ES-I3 (cell line): ENCODE measurements at regions not wholly inside any gene's neighbourhood (a gene's known extent, or its start where the extent isn't known, plus 50 kb on each side); places are given as distances from the start of the nearest gene placed in this dataset.

Source experiments
- H3K36me3 ChIP-seq: 2 replicates; pipeline ENCODE4 v1.6.1; 2013; ENCODE audit warnings: mild to moderate bottlenecking, low read length, control low read depth, moderate library complexity; ENCODE audit not compliant: insufficient read depth
- H3K4me1 ChIP-seq: 2 replicates; pipeline ENCODE4 v1.6.1; 2013; ENCODE audit warnings: mild to moderate bottlenecking, control low read depth, low read length; ENCODE audit not compliant: insufficient read depth
- H3K9ac ChIP-seq: 2 replicates; pipeline ENCODE4 v1.6.1; 2013; ENCODE audit warnings: low read depth, mild to moderate bottlenecking, low read length, moderate library complexity
- H3K9me3 ChIP-seq: 2 replicates; pipeline ENCODE4 v1.6.1; 2013; ENCODE audit warnings: mild to moderate bottlenecking, low read length, moderate library complexity; ENCODE audit not compliant: control insufficient read depth, insufficient read depth

DNA sequence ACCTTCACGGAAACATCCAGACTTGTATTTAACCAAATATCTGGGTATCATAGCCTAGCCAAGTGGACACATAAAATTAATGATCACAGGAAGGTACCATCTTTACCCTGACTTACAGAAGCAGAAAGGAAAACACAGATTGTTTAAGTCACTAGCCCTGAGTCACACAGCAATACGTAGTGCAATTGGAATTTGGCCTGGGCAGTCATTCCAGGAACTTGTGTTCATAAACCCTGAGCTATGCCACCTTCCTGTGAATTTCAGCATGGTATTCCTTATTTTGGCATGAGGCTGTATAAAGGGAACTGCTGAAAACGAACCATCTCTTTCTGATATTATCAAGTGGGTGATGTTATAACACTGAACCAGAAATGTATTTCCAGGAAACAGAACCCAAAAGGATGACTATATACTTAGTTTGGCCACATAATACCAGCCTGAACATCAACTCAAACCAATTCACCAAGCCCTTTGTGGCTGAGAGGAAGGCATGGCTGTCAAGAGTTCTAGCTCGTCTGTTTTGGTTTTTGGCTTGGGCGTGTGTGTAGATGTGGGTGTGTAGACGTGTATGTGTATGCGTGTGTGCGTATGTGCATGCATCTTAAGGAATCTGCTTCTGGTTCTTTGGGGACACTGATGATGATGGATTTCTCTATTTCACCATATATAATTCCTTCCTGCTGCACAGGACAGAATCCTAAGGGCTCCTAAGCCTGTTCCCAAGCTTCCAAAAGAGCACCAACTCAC, 533.4 kb upstream of the ID2 start:
- H3K36me3 ChIP-seq: no peaks in the 10 kb centered on the region
- H3K4me1 ChIP-seq: no peaks in the 10 kb centered on the region
- H3K9me3 ChIP-seq: no peaks in the 10 kb centered on the region
- H3K9ac ChIP-seq: no peak overlapping the region

DNA sequence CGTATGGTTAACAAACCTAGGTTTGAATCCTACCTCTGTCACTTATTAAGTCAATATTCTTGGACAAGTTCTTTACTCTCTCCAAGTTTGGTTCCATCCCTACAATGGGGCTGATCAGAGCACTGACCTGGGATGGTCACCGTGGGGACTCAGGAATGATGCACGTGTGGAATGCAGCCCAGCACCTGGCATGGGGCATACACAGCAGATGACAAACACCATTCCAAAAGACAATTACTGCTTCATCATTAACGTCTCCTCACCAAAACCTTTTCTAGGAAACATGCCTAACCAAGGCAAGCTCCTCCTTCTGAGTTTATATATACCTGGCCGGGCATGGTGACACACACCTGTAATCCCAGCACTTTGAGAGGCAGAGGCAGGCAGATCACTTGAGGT, 532.9 kb upstream of the ID2 start:
- no peaks in the 10 kb centered on the region for H3K4me1 ChIP-seq
- H3K9me3 ChIP-seq: no peaks in the 10 kb centered on the region
- no peak overlapping the region for H3K9ac ChIP-seq
- no peaks in the 10 kb centered on the region for H3K36me3 ChIP-seq

DNA sequence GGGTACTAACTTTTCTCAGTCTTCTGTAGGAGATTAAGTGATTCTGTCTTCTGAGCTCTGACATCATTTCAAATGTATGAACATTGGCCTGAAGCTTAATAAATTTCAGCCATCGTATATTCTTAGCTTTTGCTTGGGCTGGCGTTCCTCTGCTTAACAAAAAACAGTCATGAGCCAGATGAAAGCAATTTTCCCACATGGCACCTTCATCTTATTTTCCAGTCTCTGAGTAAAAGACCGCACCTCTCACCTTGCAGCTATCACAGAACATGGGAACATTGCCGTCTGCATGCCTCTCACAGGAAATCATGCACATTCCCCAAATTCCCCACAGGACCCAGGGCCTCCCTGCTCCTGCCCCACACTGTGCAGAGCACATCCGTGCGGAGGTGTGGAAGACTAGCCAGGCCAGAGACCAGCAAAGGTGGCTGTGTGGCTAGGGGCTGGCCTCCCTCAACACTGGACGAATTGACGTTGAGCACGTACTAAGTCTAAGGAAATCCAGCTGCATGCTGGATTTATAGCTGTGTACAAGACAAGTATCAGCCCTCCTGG, 531.8 kb upstream of the ID2 start:
- no peaks in the 10 kb centered on the region for H3K9me3 ChIP-seq
- H3K4me1 ChIP-seq: no peaks in the 10 kb centered on the region
- no peaks in the 10 kb centered on the region for H3K36me3 ChIP-seq
- H3K9ac ChIP-seq: no peak overlapping the region

DNA sequence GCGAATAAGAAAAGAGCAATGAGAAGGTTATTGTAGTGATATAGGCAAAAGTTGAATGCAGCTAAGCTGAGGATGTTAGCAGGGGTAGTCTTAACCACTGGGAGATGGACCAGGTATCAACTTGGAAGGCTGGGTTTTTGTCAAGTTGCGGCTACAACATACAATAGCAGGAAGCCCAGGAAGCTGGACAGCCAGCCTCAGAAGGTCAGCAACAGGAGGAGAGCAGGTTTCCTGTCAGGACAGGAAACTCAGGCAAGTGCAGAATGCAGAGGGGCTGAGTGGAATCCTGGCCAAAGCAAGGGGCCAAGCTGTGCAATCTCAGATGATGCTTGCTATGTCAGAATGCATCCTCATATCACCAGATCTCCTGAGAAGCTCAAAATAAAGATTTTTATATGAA, 530.0 kb upstream of the ID2 start:
- no peaks in the 10 kb centered on the region for H3K9me3 ChIP-seq
- H3K36me3 ChIP-seq: no peaks in the 10 kb centered on the region
- no peak overlapping the region for H3K9ac ChIP-seq
- no peaks in the 10 kb centered on the region for H3K4me1 ChIP-seq

DNA sequence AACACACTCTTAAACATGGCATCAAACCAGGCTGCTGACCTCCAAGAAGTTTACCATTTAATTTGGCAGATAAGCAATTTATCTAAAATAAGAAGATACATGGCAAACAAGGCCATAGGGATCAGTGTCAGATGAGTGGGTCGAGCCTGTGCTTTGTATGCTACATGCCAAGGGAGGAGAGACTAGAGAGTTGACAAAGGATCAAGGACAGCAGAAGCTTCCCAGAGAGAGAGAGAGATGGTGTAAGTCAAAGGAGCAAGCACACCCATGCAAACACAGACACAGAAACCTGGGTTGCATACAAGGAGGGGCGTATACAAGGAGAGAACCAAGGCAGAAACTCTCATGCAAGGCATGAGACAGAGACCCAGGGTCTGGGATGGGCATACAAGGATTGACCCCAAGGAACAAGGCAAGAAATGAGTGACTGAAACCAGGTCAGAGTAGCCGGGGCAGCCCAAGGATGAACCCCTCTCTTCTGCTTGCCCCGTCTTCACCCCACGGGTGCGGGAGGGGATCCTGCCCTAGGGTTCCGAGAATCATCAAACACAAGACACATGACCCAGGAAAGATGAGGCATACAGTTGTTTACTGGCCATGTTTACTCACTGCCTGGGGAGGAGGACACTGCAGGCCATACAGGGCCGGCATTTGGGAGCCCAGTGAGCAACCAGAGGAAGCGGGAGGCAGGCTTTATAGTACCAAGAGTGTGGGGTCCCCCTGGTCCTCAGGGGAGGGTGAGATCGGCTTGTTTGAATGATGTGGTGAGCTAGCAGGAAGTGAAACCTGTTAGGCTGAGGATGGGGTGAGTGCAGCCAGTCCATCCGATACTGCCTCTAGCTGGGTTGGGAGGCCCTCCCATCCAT, 529.2 kb upstream of the ID2 start:
- H3K4me1 ChIP-seq: no peaks in the 10 kb centered on the region
- no peaks in the 10 kb centered on the region for H3K36me3 ChIP-seq
- no peak overlapping the region for H3K9ac ChIP-seq
- H3K9me3 ChIP-seq: no peaks in the 10 kb centered on the region

DNA sequence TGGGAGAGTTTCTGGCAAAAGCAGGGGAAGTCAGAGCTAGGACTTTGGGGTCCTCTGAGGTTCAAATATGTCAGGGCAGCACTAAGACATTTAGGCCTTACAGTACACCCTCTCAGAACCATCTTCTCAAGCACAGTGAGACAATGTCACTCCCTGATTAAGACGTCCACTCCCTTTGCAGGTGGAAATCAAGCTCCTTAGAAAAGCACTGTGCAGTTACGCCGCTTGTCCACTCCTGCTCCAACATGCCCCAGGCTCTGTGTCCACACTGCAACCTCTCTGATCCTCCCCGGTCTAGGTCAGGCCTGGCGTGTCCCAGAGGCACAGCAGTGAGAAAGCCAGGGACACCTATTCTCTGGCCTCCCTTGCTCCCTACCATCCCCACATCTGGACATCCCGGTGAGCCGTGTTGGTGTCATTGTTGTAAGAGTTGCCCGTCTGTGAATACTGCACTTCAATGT, 528.6 kb upstream of the ID2 start:
- Histone ChIP-seq H3K4me1 (no peaks in the 10 kb centered on the region), H3K9ac (no peak overlapping the region)

DNA sequence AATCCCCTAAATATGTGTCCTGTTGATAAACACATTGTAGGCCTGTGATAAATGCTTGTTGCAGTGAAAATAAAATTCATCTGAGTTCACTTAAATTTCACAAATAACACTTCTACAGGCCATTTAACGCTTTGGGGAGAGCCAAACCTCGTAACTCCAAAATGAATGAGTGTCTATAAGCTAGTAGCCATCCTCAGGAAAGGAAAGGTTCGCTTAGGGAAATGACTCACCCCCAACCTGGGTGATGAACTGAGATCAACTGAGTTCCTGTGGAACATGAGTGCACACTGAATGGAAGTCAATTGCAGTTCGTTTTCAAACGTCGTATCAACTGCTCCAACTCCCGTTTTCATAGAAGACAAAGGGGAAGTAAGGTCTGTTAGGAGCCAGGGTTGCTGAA, 527.6 kb upstream of the ID2 start:
- Histone ChIP-seq H3K36me3 (no peaks in the 10 kb centered on the region), H3K9ac (no peak overlapping the region), H3K9me3 (no peaks in the 10 kb centered on the region), H3K4me1 (0 out of 2 replicates have a peak, but pooled peaks cover 4% of the 10 kb centered on the region)

More for the DNA sequence above, 528.6 kb upstream of the ID2 start:
- H3K9me3 ChIP-seq: no peaks in the 10 kb centered on the region
- no peaks in the 10 kb centered on the region for H3K36me3 ChIP-seq

DNA sequence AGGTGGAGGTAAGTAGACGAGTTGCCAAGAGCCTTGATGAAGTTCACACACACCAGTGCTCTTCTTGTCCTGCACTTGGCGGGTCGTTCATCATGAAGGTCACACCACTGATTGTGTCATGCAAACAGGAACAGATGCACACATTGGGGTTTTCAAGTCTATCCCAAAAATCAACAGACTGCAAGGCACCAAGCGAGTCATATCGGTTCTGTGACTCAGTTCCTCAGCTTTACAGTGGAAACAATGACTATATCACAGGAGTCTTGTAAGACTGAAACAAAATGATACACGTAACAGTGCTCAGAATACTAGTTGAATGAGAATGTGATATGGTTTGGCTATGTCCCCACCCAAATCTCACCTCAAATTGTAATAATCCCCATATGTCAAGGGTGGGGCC, 526.9 kb upstream of the ID2 start:
- H3K9me3 ChIP-seq: no peaks in the 10 kb centered on the region
- H3K4me1 ChIP-seq: 0 out of 2 replicates have a peak, but pooled peaks cover 4% of the 10 kb centered on the region

DNA sequence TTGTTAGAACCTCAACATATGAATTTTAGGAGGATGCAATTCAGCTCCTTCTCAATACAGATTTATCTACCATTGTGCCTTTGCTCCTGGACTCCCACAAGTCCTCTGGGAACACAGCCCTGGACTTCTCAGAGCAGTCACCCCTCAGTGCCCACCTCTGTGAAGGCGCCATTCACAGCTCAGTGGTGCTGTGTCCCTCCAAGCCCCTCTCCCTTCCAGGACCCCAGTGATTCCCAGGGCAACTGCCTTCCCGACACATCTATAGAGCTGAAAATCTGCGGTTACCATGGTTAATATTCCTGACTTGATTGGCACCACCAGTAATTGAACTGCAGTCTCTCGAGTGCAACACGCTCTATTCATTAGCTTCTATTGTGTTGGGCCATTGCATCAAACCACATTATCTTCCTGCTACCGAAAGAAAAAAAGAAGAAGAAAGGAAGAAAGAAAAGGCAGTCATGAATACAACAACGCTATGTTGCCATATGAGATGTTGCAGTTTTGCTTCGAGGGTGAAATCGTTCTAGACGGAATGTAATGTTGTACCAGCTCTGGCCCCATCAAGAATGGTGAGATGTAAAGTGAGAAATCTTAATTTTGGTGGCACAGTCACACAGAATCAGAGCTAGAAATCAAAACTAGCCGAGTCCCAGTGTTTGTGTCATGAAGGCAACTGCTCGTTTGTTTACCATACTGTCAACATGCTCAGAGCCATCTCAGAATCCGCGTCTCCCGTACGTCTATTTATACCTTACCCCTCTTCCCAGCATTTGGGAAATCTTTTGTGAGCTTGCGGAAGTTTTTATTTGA, 524.0 kb upstream of the ID2 start:
- no peaks in the 10 kb centered on the region for H3K36me3 ChIP-seq
- H3K9ac ChIP-seq: no peak overlapping the region
- no peaks in the 10 kb centered on the region for H3K9me3 ChIP-seq
- H3K4me1 ChIP-seq: 0 out of 2 replicates have a peak, but pooled peaks cover 4% of the 10 kb centered on the region

More for the DNA sequence above, 526.9 kb upstream of the ID2 start:
- no peaks in the 10 kb centered on the region for H3K36me3 ChIP-seq
- H3K9ac ChIP-seq: no peak overlapping the region

DNA sequence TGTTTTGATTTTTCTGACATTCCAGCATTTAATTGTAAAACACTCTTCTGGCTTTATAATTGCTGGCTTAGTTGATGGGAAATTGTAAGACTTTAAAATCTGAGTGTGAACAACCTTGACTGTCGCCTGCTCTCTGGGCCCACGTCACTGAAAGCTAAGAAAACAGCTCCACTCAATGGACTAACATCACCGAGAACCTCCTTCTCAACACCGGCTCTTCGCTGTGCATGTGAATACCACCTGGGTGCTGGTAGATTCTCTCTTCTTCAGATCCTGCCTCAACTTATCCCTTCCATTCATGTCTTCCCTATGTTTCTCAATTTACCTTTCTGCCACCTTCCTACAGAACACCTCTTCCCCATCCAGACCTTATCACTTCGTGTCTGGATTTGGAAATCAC, 523.1 kb upstream of the ID2 start:
- Histone ChIP-seq H3K9ac (no peak overlapping the region), H3K9me3 (no peaks in the 10 kb centered on the region), H3K36me3 (no peaks in the 10 kb centered on the region), H3K4me1 (0 out of 2 replicates have a peak, but pooled peaks cover 4% of the 10 kb centered on the region)

DNA sequence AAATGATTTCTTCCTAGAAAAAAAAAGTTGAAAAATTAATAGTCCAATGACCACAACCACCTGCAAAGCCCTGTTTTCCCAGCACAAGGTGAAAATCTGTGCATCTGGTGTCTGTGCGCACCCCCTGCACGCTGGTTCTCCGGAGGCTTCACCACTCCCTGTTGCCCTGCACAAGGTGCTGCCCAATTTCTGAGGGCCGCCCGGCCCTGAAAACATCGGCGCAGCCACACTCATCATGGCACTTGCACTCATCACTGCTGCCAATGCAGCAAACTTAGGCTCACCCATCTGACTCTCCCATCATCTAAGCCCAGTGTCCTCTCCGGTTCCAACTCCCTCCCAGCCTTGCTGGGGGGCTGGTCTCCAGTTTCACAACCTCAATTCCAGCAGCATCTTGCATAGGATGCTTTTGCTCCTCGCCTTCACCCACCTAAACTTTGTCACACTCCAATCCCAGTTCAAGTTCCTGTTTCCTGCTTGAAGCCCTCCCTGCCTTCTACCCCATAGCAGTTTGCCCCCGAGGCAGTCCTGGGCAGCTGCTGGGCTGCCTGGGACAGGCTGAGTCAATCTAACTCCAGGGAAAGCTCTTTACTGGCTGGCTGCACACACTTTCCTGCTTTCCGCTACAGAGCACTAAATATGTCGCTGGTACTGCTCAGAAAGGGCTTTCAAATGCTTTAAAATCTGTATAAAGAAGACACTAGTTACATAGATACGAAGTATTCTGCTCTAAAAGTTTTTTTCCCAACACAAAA, 522.5 kb upstream of the ID2 start:
- H3K4me1 ChIP-seq: 0 out of 2 replicates have a peak, but pooled peaks cover 4% of the 10 kb centered on the region
- H3K9me3 ChIP-seq: no peaks in the 10 kb centered on the region
- H3K9ac ChIP-seq: no peak overlapping the region
- H3K36me3 ChIP-seq: no peaks in the 10 kb centered on the region

DNA sequence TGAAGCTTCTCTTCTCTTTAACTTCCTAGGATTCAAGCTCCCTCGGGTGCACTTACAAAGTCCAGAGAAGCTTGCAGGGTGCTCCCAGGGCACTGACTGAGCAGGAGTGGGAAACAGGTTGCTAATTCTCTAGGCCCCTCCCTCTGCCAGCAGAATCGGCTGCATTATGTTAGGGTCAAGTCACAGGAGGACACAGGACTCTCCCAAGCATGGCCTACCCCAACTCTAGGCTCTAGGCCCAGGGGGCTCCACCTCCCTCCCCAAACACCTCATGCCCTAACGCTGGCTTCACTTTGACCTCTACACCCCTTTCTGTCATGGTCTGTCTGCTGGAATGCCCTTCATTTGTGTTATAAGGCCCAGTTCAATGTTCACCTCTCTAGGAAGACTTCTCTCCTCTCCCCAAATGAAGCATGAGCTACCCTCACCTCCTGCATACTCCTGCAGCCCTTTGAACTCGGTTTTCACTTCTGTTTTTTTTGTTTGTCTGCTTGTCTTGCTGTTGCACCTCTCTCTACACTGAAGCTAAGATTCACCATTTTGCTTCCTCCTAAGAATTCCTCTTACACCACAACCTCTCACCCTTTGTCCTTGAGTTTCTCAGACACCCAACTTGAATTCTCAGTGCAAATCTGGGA, 521.8 kb upstream of the ID2 start:
- no peaks in the 10 kb centered on the region for H3K9me3 ChIP-seq
- 0 out of 2 replicates have a peak, but pooled peaks cover 4% of the 10 kb centered on the region for H3K4me1 ChIP-seq
- H3K36me3 ChIP-seq: no peaks in the 10 kb centered on the region
- H3K9ac ChIP-seq: no peak overlapping the region

DNA sequence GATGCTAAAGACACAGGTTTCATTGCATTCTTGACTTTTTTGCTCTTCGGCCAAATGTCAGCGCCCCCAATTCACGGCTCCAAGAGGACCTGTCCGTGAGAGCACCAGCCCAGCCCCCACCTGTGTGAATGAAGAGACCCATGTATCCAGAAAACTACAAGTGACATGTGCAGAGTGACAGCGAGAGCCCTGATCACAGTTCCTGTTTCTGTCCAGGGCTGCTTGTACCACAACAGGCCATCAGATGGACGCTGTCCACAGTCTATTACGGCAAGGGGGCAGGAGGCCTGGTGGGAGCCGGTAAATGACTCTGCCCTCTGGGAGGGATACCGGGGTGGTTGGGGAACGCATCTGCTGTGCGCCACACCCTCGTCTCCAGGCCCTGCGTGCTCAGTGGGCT, 520.9 kb upstream of the ID2 start:
- Histone ChIP-seq H3K9ac (no peak overlapping the region), H3K4me1 (0 out of 2 replicates have a peak, but pooled peaks cover 4% of the 10 kb centered on the region), H3K9me3 (no peaks in the 10 kb centered on the region), H3K36me3 (no peaks in the 10 kb centered on the region)
